Fibroblast of pulmonary artery (primary cell): ENCODE measurements at regions not wholly inside any gene's neighbourhood (a gene's known extent, or its start where the extent isn't known, plus 50 kb on each side); places are given as distances from the start of the nearest gene placed in this dataset.

Experiments
- DNase-seq: peaks from one replicate; pipeline ENCODE4 v3.0.0-alpha.2; 2010; ENCODE audit warnings: low read depth
- H3K4me3 ChIP-seq: replicated peaks from 2 replicates; pipeline ENCODE4 v1.5.1; 2011; ENCODE audit warnings: low read depth, mild to moderate bottlenecking, control low read depth, low read length, moderate library complexity
- TF ChIP-seq, protein P1 (sequence below): IDR thresholded peaks from 2 replicates; pipeline ENCODE4 v1.5.1; 2011; ENCODE audit warnings: mild to moderate bottlenecking, control low read depth, low read length, inconsistent platforms; ENCODE audit errors: missing control alignments

DNA sequence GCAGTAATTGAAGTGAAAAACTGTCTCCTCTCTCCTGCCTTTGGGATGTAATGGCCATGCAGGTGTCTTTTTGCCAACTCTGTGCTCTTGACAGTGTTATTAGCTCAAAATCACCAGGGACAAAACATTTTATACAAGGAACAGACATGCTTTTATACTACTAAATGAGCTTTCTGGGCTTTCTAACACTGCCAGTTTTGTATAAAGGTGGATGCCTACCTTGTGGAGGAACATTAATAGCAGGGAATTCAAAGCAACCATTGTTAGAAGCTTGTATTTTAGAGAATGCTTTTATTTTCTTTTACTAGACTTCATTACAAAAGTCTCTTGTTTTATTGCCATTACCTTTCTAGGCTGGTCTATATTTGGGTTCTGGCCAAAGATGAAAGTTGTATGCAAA is 54.7 kb upstream of the ARSJ start:
- no peak for DNase-seq
- TF ChIP-seq, protein P1, sequence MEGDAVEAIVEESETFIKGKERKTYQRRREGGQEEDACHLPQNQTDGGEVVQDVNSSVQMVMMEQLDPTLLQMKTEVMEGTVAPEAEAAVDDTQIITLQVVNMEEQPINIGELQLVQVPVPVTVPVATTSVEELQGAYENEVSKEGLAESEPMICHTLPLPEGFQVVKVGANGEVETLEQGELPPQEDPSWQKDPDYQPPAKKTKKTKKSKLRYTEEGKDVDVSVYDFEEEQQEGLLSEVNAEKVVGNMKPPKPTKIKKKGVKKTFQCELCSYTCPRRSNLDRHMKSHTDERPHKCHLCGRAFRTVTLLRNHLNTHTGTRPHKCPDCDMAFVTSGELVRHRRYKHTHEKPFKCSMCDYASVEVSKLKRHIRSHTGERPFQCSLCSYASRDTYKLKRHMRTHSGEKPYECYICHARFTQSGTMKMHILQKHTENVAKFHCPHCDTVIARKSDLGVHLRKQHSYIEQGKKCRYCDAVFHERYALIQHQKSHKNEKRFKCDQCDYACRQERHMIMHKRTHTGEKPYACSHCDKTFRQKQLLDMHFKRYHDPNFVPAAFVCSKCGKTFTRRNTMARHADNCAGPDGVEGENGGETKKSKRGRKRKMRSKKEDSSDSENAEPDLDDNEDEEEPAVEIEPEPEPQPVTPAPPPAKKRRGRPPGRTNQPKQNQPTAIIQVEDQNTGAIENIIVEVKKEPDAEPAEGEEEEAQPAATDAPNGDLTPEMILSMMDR: no peak
- H3K4me3 ChIP-seq: no peak overlapping the region

DNA sequence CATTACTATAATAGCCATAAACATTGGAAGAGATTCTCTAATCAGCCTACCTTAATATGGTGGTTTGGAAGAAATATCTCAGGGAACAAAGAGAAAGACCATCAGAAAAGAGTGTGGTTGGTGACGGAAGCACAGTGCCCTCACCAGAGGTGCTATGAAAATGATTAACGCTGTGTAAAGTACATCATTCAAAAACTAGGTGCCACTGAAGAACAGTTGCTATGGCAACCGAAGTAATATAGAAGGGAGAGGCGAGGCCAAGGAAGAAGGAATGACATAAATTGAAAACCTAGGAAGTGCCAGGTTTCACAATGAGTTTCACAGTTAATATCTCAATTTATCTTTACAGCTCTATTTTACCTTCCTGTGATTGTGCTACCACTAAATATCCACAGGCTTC is 57.0 kb upstream of the ARSJ start:
- DNase-seq: no peak
- TF ChIP-seq, protein P1: no peak
- H3K4me3 ChIP-seq: no peak overlapping the region

DNA sequence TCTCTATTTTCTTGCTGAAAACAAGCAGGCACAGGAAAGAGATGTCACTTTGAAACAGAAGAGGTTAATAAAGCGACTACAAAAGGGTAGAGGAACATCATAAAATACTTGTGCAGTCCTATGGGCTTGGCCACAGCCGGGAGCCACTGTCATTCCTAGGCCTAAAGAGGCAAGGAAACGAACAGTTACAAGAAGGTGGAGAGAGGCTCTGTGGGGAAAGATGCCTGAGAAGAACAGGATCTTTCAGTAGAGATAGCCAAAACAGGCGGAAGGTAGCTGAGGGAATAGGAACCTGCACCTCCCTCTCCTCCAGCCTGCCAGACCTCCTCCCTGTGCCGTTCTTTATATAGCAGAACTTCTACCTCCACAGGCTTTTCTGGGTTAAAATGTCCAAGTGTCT is 57.4 kb upstream of the ARSJ start:
- no peak for DNase-seq
- TF ChIP-seq, protein P1: no peak
- H3K4me3 ChIP-seq: no peak overlapping the region

DNA sequence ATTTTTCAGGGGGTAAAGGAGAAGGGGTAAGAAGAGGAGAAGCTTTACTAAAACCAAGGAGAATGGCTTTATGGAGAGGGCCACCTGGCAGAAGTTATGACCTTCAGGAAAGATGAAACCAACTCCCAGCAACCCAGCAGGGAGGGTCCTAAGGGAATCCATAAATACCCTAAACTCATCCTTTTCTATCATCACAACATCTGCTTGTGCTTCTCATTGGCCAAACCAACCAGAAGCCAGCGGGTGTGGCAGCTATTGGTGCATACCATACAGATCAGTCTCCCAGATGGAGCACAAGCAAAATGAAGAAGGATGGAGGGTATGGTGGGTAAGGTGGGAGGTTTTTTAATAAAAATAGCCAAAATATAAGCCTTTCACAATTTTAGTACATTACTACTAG is 58.5 kb upstream of the ARSJ start:
- TF ChIP-seq, protein P1: no peak
- H3K4me3 ChIP-seq: no peak overlapping the region
- no peak for DNase-seq

DNA sequence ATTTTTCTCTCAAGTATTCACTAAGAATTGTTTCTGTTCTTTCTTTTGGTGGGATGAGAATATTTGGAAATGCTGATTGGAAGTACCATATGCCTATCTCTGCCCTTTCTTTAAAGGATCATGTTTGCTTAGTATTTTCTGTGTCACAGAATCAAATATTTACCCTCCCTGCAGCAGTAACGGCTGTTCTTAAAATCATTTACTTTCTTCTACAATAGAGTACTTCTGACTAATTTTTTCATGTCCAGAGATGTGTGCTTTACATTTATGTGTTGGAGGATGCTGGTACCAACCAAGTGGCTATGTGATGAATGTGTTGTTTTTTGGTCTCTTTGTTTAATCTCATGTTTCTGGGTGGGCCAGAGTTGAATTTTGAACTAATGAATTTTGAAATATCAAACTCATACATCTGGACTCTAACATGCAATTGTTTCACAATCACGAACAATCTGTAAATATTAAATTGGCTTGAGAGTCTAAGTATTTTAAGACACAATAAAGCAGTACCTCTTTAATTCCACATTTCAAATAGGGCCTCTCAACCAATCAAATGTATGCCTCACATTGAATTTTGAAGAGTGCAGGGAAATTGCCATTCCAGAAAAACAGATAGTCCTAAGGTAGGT is 59.4 kb upstream of the ARSJ start:
- no peak for DNase-seq
- TF ChIP-seq, protein P1: no peak
- H3K4me3 ChIP-seq: no peak overlapping the region

DNA sequence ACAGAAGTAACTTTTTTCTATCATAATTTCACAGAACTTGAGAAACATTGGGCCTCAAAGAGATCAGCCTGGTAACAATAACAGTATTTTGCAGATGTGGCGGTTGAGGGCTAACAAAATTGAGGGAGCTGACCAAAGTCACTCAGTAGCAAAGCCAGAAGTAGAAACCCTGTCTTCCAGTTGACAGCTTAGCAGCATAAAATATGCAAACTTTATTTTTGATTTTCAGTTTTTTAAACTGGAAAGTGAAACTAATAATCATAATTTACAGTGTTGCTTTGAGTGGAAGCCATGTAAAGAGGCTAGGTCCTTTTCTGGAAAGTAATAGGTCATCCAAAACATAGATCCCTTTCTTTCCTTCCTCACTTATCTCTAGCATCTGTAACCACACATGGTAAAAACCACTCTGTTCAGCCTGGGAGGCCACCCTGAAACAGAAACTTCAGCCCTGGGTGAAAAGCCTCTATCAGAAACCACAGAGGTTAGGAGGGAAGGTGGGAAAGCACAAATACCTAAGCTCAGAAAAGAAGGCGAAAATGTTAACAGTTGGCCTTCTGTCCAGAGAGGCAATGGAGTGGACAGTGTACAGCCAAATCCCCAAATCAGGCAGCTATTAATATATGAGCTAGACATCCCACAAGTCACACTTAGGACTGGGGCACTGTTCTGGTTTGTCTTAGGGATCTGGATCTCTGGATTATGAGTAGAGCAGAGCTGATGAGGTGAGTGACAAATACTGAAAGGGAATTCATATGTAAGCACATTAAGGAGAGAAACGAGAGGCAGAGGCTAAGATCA is 61.1 kb upstream of the ARSJ start:
- TF ChIP-seq, protein P1: no peak

DNA sequence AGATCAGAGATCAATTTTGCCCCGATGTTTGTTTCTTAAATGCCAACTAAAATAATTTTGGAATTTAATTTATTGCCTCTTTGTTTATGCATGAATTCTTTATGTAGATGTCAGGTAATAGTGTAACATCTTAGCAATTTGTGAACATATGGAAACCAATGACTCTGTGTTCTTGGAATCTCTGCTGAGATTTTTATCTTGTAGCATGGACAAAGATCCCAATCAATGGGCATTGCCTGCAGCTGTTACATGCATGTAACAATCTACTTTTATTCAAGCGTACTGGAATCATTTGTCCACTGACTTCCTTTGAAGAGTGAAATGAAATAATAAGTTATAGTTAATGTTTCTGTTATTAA is 61.6 kb upstream of the ARSJ start:
- DNase-seq: no peak
- TF ChIP-seq, protein P1: no peak
- no peak overlapping the region for H3K4me3 ChIP-seq

More for the DNA sequence above, 61.1 kb upstream of the ARSJ start:
- no peak overlapping the region for H3K4me3 ChIP-seq
- DNase-seq: no peak
